HepG2 (cell line): ENCODE measurements at regions not wholly inside any gene's neighbourhood (a gene's known extent, or its start where the extent isn't known, plus 50 kb on each side); places are given as distances from the start of the nearest gene placed in this dataset.

Experiments
- ATAC-seq: fragments of 200-7000 bp; cut with Tn5 transposase; 3 replicates; pipeline ENCODE4 v1.9.1; 2020; ENCODE audit warnings: mild to moderate bottlenecking, moderate library complexity
- BruUV-seq: library from RNA; stranded (reverse); fragments of 400-500 nt; replicated peaks from 2 replicates; lab custom pipeline; 2021; lab: Mats Ljungman, UMichigan
- CTCF ChIA-PET: fragments of 300-600 bp; formaldehyde crosslinking; extraction: SDS; loops from one replicate; lab custom pipeline; 2021; ENCODE audit warnings: low total read pairs, inconsistent platforms, low intra/inter-chr PET ratio; lab: Yijun Ruan, JAX
- POLR2A ChIA-PET: fragments of 350-600 bp; sonication (Branson Sonifier 250); formaldehyde crosslinking; loops from one replicate; lab custom pipeline; 2020; ENCODE audit warnings: antibody characterized with exemption, inconsistent platforms; lab: Yijun Ruan, JAX
- DNase-seq: peaks from one replicate; pipeline ENCODE4 v3.0.0-alpha.2; 2015; ENCODE audit warnings: low spot score
- FAIRE-seq: peaks from 3 replicates; lab custom pipeline; 2011; peaks lifted over from hg19 to GRCh38; lab: Jason Lieb, UNC
- H2AFZ ChIP-seq: one replicate; pipeline ENCODE4 v1.6.1; 2011; ENCODE audit warnings: low read length, inconsistent platforms
- H3K27ac ChIP-seq: fragments of 300-600 bp; 3 replicates; pipeline ENCODE4 v1.8.0; 2011; ENCODE audit warnings: mixed run types, mild to moderate bottlenecking, mixed read lengths, low read length, inconsistent platforms; ENCODE audit not compliant: insufficient read depth; ENCODE audit errors: extremely low read length
- H3K27me3 ChIP-seq, 2 experiments: fragments of 200-600 bp in 1 of 2; 2 replicates in 1 of 2; 3 replicates in 1 of 2; pipeline versions ENCODE4 v1.6.0 to v1.8.0; 2011; ENCODE audit warnings: low read length in 2 of 2, mild to moderate bottlenecking in 2 of 2, moderate library complexity in 2 of 2, inconsistent platforms in 1 of 2; ENCODE audit not compliant: insufficient read depth in 2 of 2, control insufficient read depth in 1 of 2
- H3K36me3 ChIP-seq, 2 experiments: fragments of 200-600 bp in 1 of 2; replicated peaks in 1 of 2; 2 replicates in 1 of 2; 3 replicates in 1 of 2; pipeline versions ENCODE4 v1.5.1 to v1.8.0; 2011; ENCODE audit warnings: low read length in 2 of 2, inconsistent platforms in 1 of 2; ENCODE audit not compliant: insufficient read depth in 2 of 2, control insufficient read depth in 1 of 2
- H3K4me1 ChIP-seq: 2 replicates; pipeline ENCODE4 v1.5.1; 2012; ENCODE audit warnings: low read length, inconsistent platforms; ENCODE audit not compliant: insufficient read depth
- H3K4me2 ChIP-seq: 2 replicates; pipeline ENCODE4 v1.6.0; 2011; ENCODE audit warnings: low read depth, low read length, inconsistent platforms
- H3K4me3 ChIP-seq, 3 experiments: fragments of 200-600 bp in 1 of 3; sonication (generic), shearing (Covaris generic) in 1 of 3; replicated peaks in 1 of 3; 2 replicates each; pipeline ENCODE4 v1.5.1; 2011 to 2016; ENCODE audit warnings: low read length in 3 of 3, inconsistent platforms in 2 of 3, low read depth in 2 of 3, mild to moderate bottlenecking in 2 of 3, control low read depth in 1 of 3, mixed read lengths in 1 of 3; ENCODE audit not compliant: insufficient read depth in 1 of 3
- H3K79me2 ChIP-seq: one replicate; pipeline ENCODE4 v1.6.1; 2011; ENCODE audit warnings: low read length, inconsistent platforms; ENCODE audit not compliant: insufficient read depth
- H3K9ac ChIP-seq: 2 replicates; pipeline ENCODE4 v1.6.0; 2011; ENCODE audit warnings: mild to moderate bottlenecking, low read depth, low read length, inconsistent platforms; ENCODE audit not compliant: insufficient read depth
- H3K9me3 ChIP-seq: 2 replicates; pipeline ENCODE4 v1.5.1; 2012; ENCODE audit warnings: mild to moderate bottlenecking, low read length
- H4K20me1 ChIP-seq: 2 replicates; pipeline ENCODE4 v1.6.0; 2011; ENCODE audit warnings: inconsistent platforms, mild to moderate bottlenecking, low read length, moderate library complexity; ENCODE audit not compliant: insufficient read depth
- CHD2 ChIP-seq: IDR thresholded peaks from 2 replicates; pipeline ENCODE4 v1.6.1; 2011; ENCODE audit warnings: low read depth, low read length, improper control_type of control experiment
- ERF ChIP-seq: IDR thresholded peaks from 2 replicates; pipeline ENCODE4 v1.6.1; 2018; ENCODE audit warnings: missing biosample characterization, missing genetic modification reagents
- HOXD1 ChIP-seq: sonication (generic); formaldehyde crosslinking; IDR thresholded peaks from 2 replicates; pipeline ENCODE4 v1.5.0; 2020; ENCODE audit warnings: missing genetic modification reagents
- IKZF4 ChIP-seq: sonication (generic); formaldehyde crosslinking; IDR thresholded peaks from 2 replicates; pipeline ENCODE4 v1.5.1; 2020; ENCODE audit warnings: borderline replicate concordance, mild to moderate bottlenecking, low read depth, missing genetic modification reagents; ENCODE audit errors: not compliant biosample characterization
- LRRFIP1 ChIP-seq: sonication (generic); formaldehyde crosslinking; conservative IDR thresholded peaks from 2 replicates; pipeline ENCODE4 v1.4.0; 2020; ENCODE audit warnings: missing genetic modification reagents
- RAD21 ChIP-seq: fragments of 450-650 bp; formaldehyde crosslinking; IDR thresholded peaks from 2 replicates; pipeline ENCODE4 v1.5.0; 2020; ENCODE audit warnings: mild to moderate bottlenecking
- RORA ChIP-seq: sonication (generic); formaldehyde crosslinking; IDR thresholded peaks from 2 replicates; pipeline ENCODE4 v1.5.0; 2020; ENCODE audit warnings: mild to moderate bottlenecking, missing genetic modification reagents, moderate library complexity
- STAG1 ChIP-seq: sonication (generic); formaldehyde crosslinking; IDR thresholded peaks from 2 replicates; pipeline ENCODE4 v1.4.0; 2020; ENCODE audit warnings: missing genetic modification reagents
- ZGPAT ChIP-seq: IDR thresholded peaks from 2 replicates; pipeline ENCODE4 v1.6.1; 2016; ENCODE audit warnings: mild to moderate bottlenecking
- ZNF281 ChIP-seq: sonication (generic); formaldehyde crosslinking; IDR thresholded peaks from 2 replicates; pipeline ENCODE4 v1.4.0; 2020; ENCODE audit warnings: missing genetic modification reagents, borderline replicate concordance
- in situ Hi-C: cut with HindIII; loops from 2 replicates; pipeline ENCODE4 v1.10.0; 2017; ENCODE audit warnings: low pct_unique_long_range_greater_than_20kb; ENCODE audit not compliant: extremely low pct_ligation_motif_present
- intact Hi-C: fragments of 100-400 bp; cut with micrococcal nuclease; formaldehyde crosslinking; loops from one replicate; pipeline ENCODE4 v1.10.0; 2022; ENCODE audit not compliant: unreplicated experiment

GRCh38 chr5:99355881-99356280 is 427.1 kb upstream of the CHD1 start:
- Histone ChIP-seq H3K27me3 (no peaks in the 10 kb centered on the region; a peak in 1 of 5 replicates), H3K36me3 (no peaks in the 10 kb centered on the region), H3K9me3 (0 out of 2 replicates have a peak, but pooled peaks cover 6% of the 10 kb centered on the region), H3K27ac (no peak overlapping the region), H3K4me1 (no peaks in the 10 kb centered on the region), H3K4me2 (no peak overlapping the region), H2AFZ (no peak overlapping the region), H3K4me3 (no peak overlapping the region), H3K79me2 (no peaks in the 10 kb centered on the region), H3K9ac (no peak overlapping the region), H4K20me1 (no peaks in the 10 kb centered on the region)
- no peak for TF ChIP-seq RORA
- no peak for TF ChIP-seq ERF (CRISPR knock-in tag)
- TF ChIP-seq ZGPAT: no peak
- no peak for TF ChIP-seq RAD21
- TF ChIP-seq HOXD1: no peak
- TF ChIP-seq LRRFIP1 (CRISPR knock-in tag): no peak
- no peak for TF ChIP-seq ZNF281
- no peak for TF ChIP-seq CHD2
- TF ChIP-seq IKZF4 (CRISPR knock-in tag): no peak
- TF ChIP-seq STAG1 (CRISPR knock-in tag): no peak
- ChIA-PET CTCF (no interaction called here), POLR2A (no interaction called here)
- in situ Hi-C loops (no loop called here), intact Hi-C loops (no loop called here)
- no peak for ATAC-seq
- no peak for FAIRE-seq
- no TSS peak for BruUV-seq
- DNase-seq: no peak
